ENCODE measurements at regions not wholly inside any gene's neighbourhood (a gene's known extent, or its start where the extent isn't known, plus 50 kb on each side); places are given as distances from the start of the nearest gene placed in this dataset.

- H3K4me3 ChIP-seq, result no peak overlapping the region
- DNase-seq (ENCODE audit: low spot score in 2 of 2), result no peak
- no peaks in the 10 kb centered on the region for H3K9me3 ChIP-seq
- no peaks in the 10 kb centered on the region for H3K36me3 ChIP-seq
- intact Hi-C loops (cut with DNase I), result no loop called here
- no peaks in the 10 kb centered on the region for H3K4me1 ChIP-seq
- no peaks in the 10 kb centered on the region for H3K27me3 ChIP-seq
- H3K27ac ChIP-seq, result no peak overlapping the region
- TF ChIP-seq, protein P1, sequence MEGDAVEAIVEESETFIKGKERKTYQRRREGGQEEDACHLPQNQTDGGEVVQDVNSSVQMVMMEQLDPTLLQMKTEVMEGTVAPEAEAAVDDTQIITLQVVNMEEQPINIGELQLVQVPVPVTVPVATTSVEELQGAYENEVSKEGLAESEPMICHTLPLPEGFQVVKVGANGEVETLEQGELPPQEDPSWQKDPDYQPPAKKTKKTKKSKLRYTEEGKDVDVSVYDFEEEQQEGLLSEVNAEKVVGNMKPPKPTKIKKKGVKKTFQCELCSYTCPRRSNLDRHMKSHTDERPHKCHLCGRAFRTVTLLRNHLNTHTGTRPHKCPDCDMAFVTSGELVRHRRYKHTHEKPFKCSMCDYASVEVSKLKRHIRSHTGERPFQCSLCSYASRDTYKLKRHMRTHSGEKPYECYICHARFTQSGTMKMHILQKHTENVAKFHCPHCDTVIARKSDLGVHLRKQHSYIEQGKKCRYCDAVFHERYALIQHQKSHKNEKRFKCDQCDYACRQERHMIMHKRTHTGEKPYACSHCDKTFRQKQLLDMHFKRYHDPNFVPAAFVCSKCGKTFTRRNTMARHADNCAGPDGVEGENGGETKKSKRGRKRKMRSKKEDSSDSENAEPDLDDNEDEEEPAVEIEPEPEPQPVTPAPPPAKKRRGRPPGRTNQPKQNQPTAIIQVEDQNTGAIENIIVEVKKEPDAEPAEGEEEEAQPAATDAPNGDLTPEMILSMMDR (IDR thresholded peaks at IDR 0.05), result no peak
Measured at GRCh38 chr18:53920312-53921075, 304.0 kb downstream of the MBD2 start.

GRCh38 chr18:53918091-53918490 lies 306.4 kb downstream of the MBD2 start:
- Histone ChIP-seq H3K36me3 (no peaks in the 10 kb centered on the region), H3K9me3 (no peaks in the 10 kb centered on the region), H3K4me1 (no peaks in the 10 kb centered on the region), H3K4me3 (no peak overlapping the region), H3K27me3 (no peaks in the 10 kb centered on the region), H3K27ac (no peak overlapping the region)
- TF ChIP-seq, protein P1 (IDR thresholded peaks at IDR 0.05), result no peak
- DNase-seq (ENCODE audit: low spot score in 2 of 2), result no peak
- intact Hi-C loops (cut with DNase I), result no loop called here

DNA sequence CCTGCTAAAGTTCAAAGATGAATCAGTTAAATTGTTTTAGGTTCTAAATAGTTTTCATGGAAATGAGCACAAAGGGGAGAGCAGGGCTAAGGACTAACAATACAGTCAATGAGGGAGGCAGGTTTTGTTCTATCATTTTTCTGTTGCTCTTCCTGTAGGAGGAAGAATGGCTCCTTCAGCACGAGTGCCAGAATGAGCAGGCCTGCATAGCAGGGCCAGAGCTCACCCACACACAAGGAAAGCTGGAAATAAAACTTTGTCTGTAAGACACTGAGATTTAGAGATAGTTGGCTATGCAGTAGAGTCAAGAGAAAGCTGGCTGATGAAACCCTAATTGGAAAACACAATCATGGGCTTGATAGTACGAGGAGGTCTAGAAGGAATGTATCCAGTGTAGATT lies 313.3 kb downstream of the MBD2 start:
- Histone ChIP-seq H3K4me1 (no peaks in the 10 kb centered on the region), H3K4me3 (no peak overlapping the region), H3K27ac (no peak overlapping the region), H3K27me3 (no peaks in the 10 kb centered on the region), H3K9me3 (no peaks in the 10 kb centered on the region), H3K36me3 (no peaks in the 10 kb centered on the region)
- no peak for DNase-seq (ENCODE audit: low spot score in 2 of 2)
- TF ChIP-seq, protein P1 (IDR thresholded peaks at IDR 0.05), result no peak
- intact Hi-C loops (cut with DNase I), result no loop called here

DNA sequence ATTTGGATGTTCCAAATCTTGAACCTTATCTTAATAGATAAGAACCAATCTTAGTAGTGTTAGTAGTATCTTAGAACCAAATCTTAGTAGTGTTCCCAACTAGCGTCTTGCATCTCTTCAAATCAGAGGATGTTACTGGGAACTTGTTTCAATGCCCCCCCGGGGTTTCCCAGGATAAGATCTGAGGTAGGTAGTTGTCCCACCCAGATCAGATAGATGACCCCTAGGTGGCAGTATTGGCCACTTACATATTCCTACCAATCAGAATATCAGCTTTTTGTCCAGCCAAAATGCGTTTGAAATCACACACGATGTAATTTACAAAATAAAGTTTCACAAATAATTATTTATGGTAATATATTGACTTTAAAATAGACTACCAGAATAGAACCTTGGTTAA lies 314.8 kb downstream of the MBD2 start:
- intact Hi-C loops (cut with DNase I), result no loop called here
- TF ChIP-seq, protein P1 (IDR thresholded peaks at IDR 0.05), result no peak

DNA sequence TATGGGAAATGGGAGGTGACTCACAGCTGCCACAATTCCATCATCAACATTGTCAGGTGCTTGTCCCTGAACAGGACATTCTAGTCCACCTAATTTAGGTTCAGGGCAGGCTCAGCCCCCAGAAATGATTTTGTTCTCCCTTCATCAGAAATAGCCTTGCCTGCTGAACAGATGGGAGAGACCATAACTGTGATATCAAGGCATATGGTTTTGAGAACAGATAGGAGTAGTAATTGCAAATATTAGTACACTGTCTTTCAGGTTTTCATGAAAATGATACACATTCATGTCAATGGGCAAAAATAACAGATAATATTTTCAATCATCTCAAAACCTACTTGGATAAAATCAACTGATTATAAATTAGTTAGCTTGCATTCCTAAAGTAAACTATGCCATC lies 316.5 kb downstream of the MBD2 start:
- Histone ChIP-seq H3K27ac (no peak overlapping the region), H3K36me3 (no peaks in the 10 kb centered on the region), H3K27me3 (no peaks in the 10 kb centered on the region), H3K9me3 (no peaks in the 10 kb centered on the region), H3K4me3 (no peak overlapping the region), H3K4me1 (no peaks in the 10 kb centered on the region)
- intact Hi-C loops (cut with DNase I), result no loop called here
- TF ChIP-seq, protein P1 (IDR thresholded peaks at IDR 0.05), result no peak
- DNase-seq (ENCODE audit: low spot score in 2 of 2), result no peak

More for the DNA sequence above, 314.8 kb downstream of the MBD2 start:
- H3K36me3 ChIP-seq, result no peaks in the 10 kb centered on the region
- no peak for DNase-seq (ENCODE audit: low spot score in 2 of 2)
- no peak overlapping the region for H3K4me3 ChIP-seq
- H3K9me3 ChIP-seq, result no peaks in the 10 kb centered on the region
- no peaks in the 10 kb centered on the region for H3K4me1 ChIP-seq
- H3K27me3 ChIP-seq, result no peaks in the 10 kb centered on the region
- H3K27ac ChIP-seq, result no peak overlapping the region
